ENCODE measurements at regions not wholly inside any gene's neighbourhood (a gene's known extent, or its start where the extent isn't known, plus 50 kb on each side); places are given as distances from the start of the nearest gene placed in this dataset.
A peak's percentile ranks its signal among the peaks of the same experiment; 100 is the strongest.

- DNase-seq (ENCODE audit: low spot score) (no peak), FAIRE-seq (no peak)
Observed at GRCh38 chr14:46788994-46789393, 137.4 kb upstream of the RPL10L start.

GRCh38 chr14:46782281-46782680, 130.7 kb upstream of the RPL10L start:
- DNase-seq (ENCODE audit: low spot score), result no peak
- FAIRE-seq, result no peak

- no peak for DNase-seq (ENCODE audit: low spot score)
- FAIRE-seq, result no peak
Observed at GRCh38 chr14:46769292-46769691, 117.7 kb upstream of the RPL10L start.

- no peak for FAIRE-seq
Observed at GRCh38 chr14:46747001-46747652, 95.5 kb upstream of the RPL10L start.

GRCh38 chr14:46734286-46734685, 82.7 kb upstream of the RPL10L start:
- FAIRE-seq (no peak), DNase-seq (ENCODE audit: low spot score) (no peak)

More at GRCh38 chr14:46747001-46747652, 95.5 kb upstream of the RPL10L start:
- no peak for DNase-seq (ENCODE audit: low spot score)

- DNase-seq (ENCODE audit: low spot score) (peak; percentile 12), FAIRE-seq (no peak)
Observed at GRCh38 chr14:46717211-46717610, 65.6 kb upstream of the RPL10L start.
